T47D (cell line): ENCODE measurements at regions not wholly inside any gene's neighbourhood (a gene's known extent, or its start where the extent isn't known, plus 50 kb on each side); places are given as distances from the start of the nearest gene placed in this dataset.
"Not testable (repeated sequence)": the region's sequence is repeated elsewhere in the genome, so short reads cannot be mapped to it uniquely, and the experiment has no call there.

Source experiments
- DNase-seq, 2 experiments: peaks; one replicate each; pipeline versions ENCODE4 v3.0.0 to v3.0.0-alpha.2; 2011 to 2012; ENCODE audit warnings: low read depth in 1 of 2, low spot score in 1 of 2
- JUND ChIP-seq: IDR thresholded peaks from 2 replicates; pipeline ENCODE4 v1.6.1; 2012; ENCODE audit warnings: low read depth
- in situ Hi-C: cut with HindIII; loops from 2 replicates; pipeline ENCODE4 v1.10.0; 2016; ENCODE audit warnings: low sequenced_read_pairs, low pct_unique_long_range_greater_than_20kb

GRCh38 chr20:48025661-48026060 lies 240.4 kb upstream of the SULF2 start:
- no peak for TF ChIP-seq JUND
- DNase-seq: no peak
- in situ Hi-C loops: no loop called here

- in situ Hi-C loops: no loop called here
- no peak for DNase-seq
- no peak for TF ChIP-seq JUND
Observed at GRCh38 chr20:48025051-48025515, 239.8 kb upstream of the SULF2 start.

- no peak for DNase-seq
- in situ Hi-C loops: no loop called here
Observed at GRCh38 chr20:48024539-48024938, 239.3 kb upstream of the SULF2 start.

GRCh38 chr20:48020696-48021095 lies 235.4 kb upstream of the SULF2 start:
- DNase-seq, in situ Hi-C loops: not testable (repeated sequence)

More at GRCh38 chr20:48024539-48024938, 239.3 kb upstream of the SULF2 start:
- TF ChIP-seq JUND: no peak

- in situ Hi-C loops: no loop called here
- no peak for DNase-seq
Observed at GRCh38 chr20:48019940-48020339, 234.7 kb upstream of the SULF2 start.

GRCh38 chr20:48019496-48019895 lies 234.2 kb upstream of the SULF2 start:
- TF ChIP-seq JUND: no peak
- in situ Hi-C loops: no loop called here

More at GRCh38 chr20:48019940-48020339, 234.7 kb upstream of the SULF2 start:
- TF ChIP-seq JUND: no peak

GRCh38 chr20:48018851-48019250 lies 233.6 kb upstream of the SULF2 start:
- DNase-seq, in situ Hi-C loops: not testable (repeated sequence)

More at GRCh38 chr20:48019496-48019895, 234.2 kb upstream of the SULF2 start:
- no peak for DNase-seq

GRCh38 chr20:48017992-48018391 lies 232.7 kb upstream of the SULF2 start:
- in situ Hi-C loops: no loop called here
- no peak for TF ChIP-seq JUND
- no peak for DNase-seq

- no peak for TF ChIP-seq JUND
- no peak for DNase-seq
- in situ Hi-C loops: no loop called here
Observed at GRCh38 chr20:48017509-48017908, 232.2 kb upstream of the SULF2 start.

- no peak for TF ChIP-seq JUND
- no peak for DNase-seq
- in situ Hi-C loops: no loop called here
Observed at GRCh38 chr20:48015943-48016723, 230.9 kb upstream of the SULF2 start.

- no peak for DNase-seq
- no peak for TF ChIP-seq JUND
- in situ Hi-C loops: no loop called here
Observed at GRCh38 chr20:48015141-48015910, 230.0 kb upstream of the SULF2 start.

- TF ChIP-seq JUND: no peak; the same call in 1 of the 2 replicates
- DNase-seq: peak in 1 of 2 experiments; percentile 63
- in situ Hi-C loops: no loop called here
Observed at GRCh38 chr20:48012401-48012974, 227.2 kb upstream of the SULF2 start.

GRCh38 chr20:48011025-48011424 lies 225.7 kb upstream of the SULF2 start:
- DNase-seq: no peak
- in situ Hi-C loops: no loop called here
- TF ChIP-seq JUND: no peak
